ENCODE measurements at regions not wholly inside any gene's neighbourhood (a gene's known extent, or its start where the extent isn't known, plus 50 kb on each side); places are given as distances from the start of the nearest gene placed in this dataset.
A peak's percentile ranks its signal among the peaks of the same experiment; 100 is the strongest.

- Histone ChIP-seq H3K9me3 (ENCODE audit: control insufficient read depth, insufficient read depth, low read depth, low read length) (no peaks in the 10 kb centered on the region), H2AFZ (ENCODE audit: low read length) (no peak overlapping the region), H3K79me2 (ENCODE audit: control insufficient read depth, insufficient read depth, low read length) (no peaks in the 10 kb centered on the region), H4K20me1 (ENCODE audit: control insufficient read depth, extremely low read depth, insufficient read depth, low read length) (no peaks in the 10 kb centered on the region), H3K27me3 (ENCODE audit: control insufficient read depth, insufficient read depth, low read length) (no peaks in the 10 kb centered on the region), H3K9ac (ENCODE audit: insufficient read depth, low read length) (no peak overlapping the region), H3K4me1 (ENCODE audit: control insufficient read depth, extremely low read depth, insufficient read depth, low read length) (no peaks in the 10 kb centered on the region), H3K36me3 (ENCODE audit: control insufficient read depth, insufficient read depth, low read length) (no peaks in the 10 kb centered on the region), H3K27ac (ENCODE audit: insufficient read depth, low read length) (no peak overlapping the region), H3K4me3 (replicated peaks in 1 of 4; ENCODE audit: control extremely low read depth in 1 of 4, insufficient read depth in 1 of 4, low read depth in 3 of 4, low read length in 4 of 4) (no peak overlapping the region), H3K4me2 (ENCODE audit: extremely low read depth, insufficient read depth, low read length) (no peak overlapping the region)
- TF ChIP-seq CTCF (conservative IDR thresholded peaks at IDR 0.05 in 1 of 2, IDR thresholded peaks at IDR 0.05 in 1 of 2; ENCODE audit: low read depth in 1 of 2, low read length in 2 of 2) (peak; percentile 67 to 77), EZH2 (IDR thresholded peaks at IDR 0.05; ENCODE audit: low read length, missing control alignments) (no peak)
- peak; percentile 35 to 59 for DNase-seq (ENCODE audit: low read depth in 2 of 2)
Observed at GRCh38 chr16:6643080-6643686, 689.5 kb upstream of the RBFOX1 start.

- H3K36me3 ChIP-seq (ENCODE audit: control insufficient read depth, insufficient read depth, low read length) = no peaks in the 10 kb centered on the region
- no peak overlapping the region for H3K9ac ChIP-seq (ENCODE audit: insufficient read depth, low read length)
- no peak overlapping the region for H3K27ac ChIP-seq (ENCODE audit: insufficient read depth, low read length)
- no peak for DNase-seq (ENCODE audit: low read depth in 2 of 2)
- H3K79me2 ChIP-seq (ENCODE audit: control insufficient read depth, insufficient read depth, low read length) = no peaks in the 10 kb centered on the region
- no peaks in the 10 kb centered on the region for H3K4me1 ChIP-seq (ENCODE audit: control insufficient read depth, extremely low read depth, insufficient read depth, low read length)
- no peak for TF ChIP-seq EZH2 (IDR thresholded peaks at IDR 0.05; ENCODE audit: low read length, missing control alignments)
- no peak for TF ChIP-seq CTCF (conservative IDR thresholded peaks at IDR 0.05 in 1 of 2, IDR thresholded peaks at IDR 0.05 in 1 of 2; ENCODE audit: low read depth in 1 of 2, low read length in 2 of 2)
- no peaks in the 10 kb centered on the region for H4K20me1 ChIP-seq (ENCODE audit: control insufficient read depth, extremely low read depth, insufficient read depth, low read length)
- H3K27me3 ChIP-seq (ENCODE audit: control insufficient read depth, insufficient read depth, low read length) = no peaks in the 10 kb centered on the region
- H3K4me3 ChIP-seq (replicated peaks in 1 of 4; ENCODE audit: control extremely low read depth in 1 of 4, insufficient read depth in 1 of 4, low read depth in 3 of 4, low read length in 4 of 4) = no peak overlapping the region
- no peaks in the 10 kb centered on the region for H3K9me3 ChIP-seq (ENCODE audit: control insufficient read depth, insufficient read depth, low read depth, low read length)
- no peak overlapping the region for H2AFZ ChIP-seq (ENCODE audit: low read length)
- H3K4me2 ChIP-seq (ENCODE audit: extremely low read depth, insufficient read depth, low read length) = no peak overlapping the region
Observed at GRCh38 chr16:6642271-6642670, 690.4 kb upstream of the RBFOX1 start.

- H3K36me3 ChIP-seq (ENCODE audit: control insufficient read depth, insufficient read depth, low read length) = no peaks in the 10 kb centered on the region
- H3K4me1 ChIP-seq (ENCODE audit: control insufficient read depth, extremely low read depth, insufficient read depth, low read length) = no peaks in the 10 kb centered on the region
- no peaks in the 10 kb centered on the region for H3K9me3 ChIP-seq (ENCODE audit: control insufficient read depth, insufficient read depth, low read depth, low read length)
- no peak for DNase-seq (ENCODE audit: low read depth in 2 of 2)
- no peak overlapping the region for H2AFZ ChIP-seq (ENCODE audit: low read length)
- TF ChIP-seq CTCF (conservative IDR thresholded peaks at IDR 0.05 in 1 of 2, IDR thresholded peaks at IDR 0.05 in 1 of 2; ENCODE audit: low read depth in 1 of 2, low read length in 2 of 2) (no peak), EZH2 (IDR thresholded peaks at IDR 0.05; ENCODE audit: low read length, missing control alignments) (no peak)
- H4K20me1 ChIP-seq (ENCODE audit: control insufficient read depth, extremely low read depth, insufficient read depth, low read length) = no peaks in the 10 kb centered on the region
- H3K4me2 ChIP-seq (ENCODE audit: extremely low read depth, insufficient read depth, low read length) = no peak overlapping the region
- H3K27ac ChIP-seq (ENCODE audit: insufficient read depth, low read length) = no peak overlapping the region
- H3K27me3 ChIP-seq (ENCODE audit: control insufficient read depth, insufficient read depth, low read length) = no peaks in the 10 kb centered on the region
- H3K4me3 ChIP-seq (replicated peaks in 1 of 4; ENCODE audit: control extremely low read depth in 1 of 4, insufficient read depth in 1 of 4, low read depth in 3 of 4, low read length in 4 of 4) = no peak overlapping the region
- no peak overlapping the region for H3K9ac ChIP-seq (ENCODE audit: insufficient read depth, low read length)
- no peaks in the 10 kb centered on the region for H3K79me2 ChIP-seq (ENCODE audit: control insufficient read depth, insufficient read depth, low read length)
Observed at GRCh38 chr16:6641091-6641490, 691.6 kb upstream of the RBFOX1 start.

All from fibroblast of lung (primary cell).